GM12892 (cell line): ENCODE measurements at regions not wholly inside any gene's neighbourhood (a gene's known extent, or its start where the extent isn't known, plus 50 kb on each side); places are given as distances from the start of the nearest gene placed in this dataset.

Experiments used
- POLR2A ChIP-seq: IDR thresholded peaks from 2 replicates; pipeline ENCODE4 v1.6.1; 2011; ENCODE audit warnings: low read depth, low read length, control low read depth
- TAF1 ChIP-seq: IDR thresholded peaks from 2 replicates; pipeline ENCODE4 v1.6.1; 2011; ENCODE audit warnings: low read depth, mild to moderate bottlenecking, control low read depth, low read length, borderline replicate concordance

DNA sequence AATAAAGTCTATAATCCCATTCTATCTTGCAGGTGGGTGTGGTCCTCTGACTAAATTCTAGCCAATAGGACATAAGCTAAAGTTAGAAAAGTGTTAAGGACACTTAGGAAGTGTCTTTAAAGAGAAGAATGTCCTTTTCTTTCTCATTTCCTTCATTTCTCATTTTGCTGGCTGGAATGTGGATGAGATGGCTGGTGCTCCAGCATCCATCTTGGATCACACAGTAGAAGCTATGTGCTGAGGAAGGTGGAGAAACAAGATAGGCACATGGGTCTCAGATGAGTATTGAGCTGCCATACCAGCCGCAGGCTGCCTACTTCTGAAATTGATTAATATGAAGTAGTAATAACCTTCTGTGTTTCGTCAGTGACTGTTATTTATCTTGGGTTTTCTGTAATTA lies 289.0 kb downstream of the LRFN2 start:
- TF ChIP-seq POLR2A, result no peak
- no peak for TF ChIP-seq TAF1
